ENCODE measurements at regions not wholly inside any gene's neighbourhood (a gene's known extent, or its start where the extent isn't known, plus 50 kb on each side); places are given as distances from the start of the nearest gene placed in this dataset.

DNA sequence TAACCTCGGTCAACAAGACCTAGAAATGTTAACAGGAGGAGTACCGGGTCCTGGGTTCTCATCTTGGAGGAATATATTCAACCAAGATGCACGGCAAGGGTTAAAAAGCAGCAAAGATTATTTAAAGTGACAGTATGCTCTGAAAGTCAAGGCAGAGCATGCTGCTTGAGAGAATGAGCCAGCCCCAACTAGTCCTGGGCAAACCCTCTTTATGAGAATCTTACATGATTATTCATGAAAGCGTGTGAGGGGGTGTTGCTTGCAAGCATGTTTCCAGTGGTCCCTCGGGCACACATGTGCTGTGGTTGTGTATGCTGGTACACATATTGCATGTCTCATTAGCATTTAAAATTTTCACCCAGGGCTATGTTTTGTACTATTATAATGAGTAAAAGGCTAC is 1445.6 kb downstream of the SI start:
- no peak for TF ChIP-seq CTCF (IDR thresholded peaks at IDR 0.05; ENCODE audit: control insufficient read depth, insufficient read depth, low read depth, low read length, missing control alignments)
- DNase-seq (ENCODE audit: low read depth): no peak
- H3K4me3 ChIP-seq (ENCODE audit: control insufficient read depth, low read depth, low read length): no peak overlapping the region

DNA sequence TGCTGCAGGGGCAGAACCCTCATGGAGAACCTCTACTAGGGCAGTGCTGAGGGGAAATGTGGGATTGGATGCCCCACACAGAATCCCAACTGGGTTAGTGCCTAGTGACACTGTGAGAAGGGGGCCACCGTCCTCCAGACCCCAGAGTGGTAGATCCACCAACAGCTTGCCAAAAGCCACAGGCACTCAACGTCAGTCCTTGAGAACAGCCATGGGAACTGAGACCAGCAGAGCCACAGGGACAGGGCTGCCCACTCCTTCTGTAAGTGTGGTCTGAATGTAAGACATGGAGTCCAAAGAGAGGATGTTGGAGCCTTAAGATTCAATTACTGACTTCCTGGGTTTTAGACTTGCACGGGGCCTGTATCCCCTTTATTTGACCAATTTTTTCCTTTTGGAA is 1451.5 kb downstream of the SI start:
- no peak for DNase-seq (ENCODE audit: low read depth)
- TF ChIP-seq CTCF (IDR thresholded peaks at IDR 0.05; ENCODE audit: control insufficient read depth, insufficient read depth, low read depth, low read length, missing control alignments): no peak
- H3K4me3 ChIP-seq (ENCODE audit: control insufficient read depth, low read depth, low read length): no peak overlapping the region

DNA sequence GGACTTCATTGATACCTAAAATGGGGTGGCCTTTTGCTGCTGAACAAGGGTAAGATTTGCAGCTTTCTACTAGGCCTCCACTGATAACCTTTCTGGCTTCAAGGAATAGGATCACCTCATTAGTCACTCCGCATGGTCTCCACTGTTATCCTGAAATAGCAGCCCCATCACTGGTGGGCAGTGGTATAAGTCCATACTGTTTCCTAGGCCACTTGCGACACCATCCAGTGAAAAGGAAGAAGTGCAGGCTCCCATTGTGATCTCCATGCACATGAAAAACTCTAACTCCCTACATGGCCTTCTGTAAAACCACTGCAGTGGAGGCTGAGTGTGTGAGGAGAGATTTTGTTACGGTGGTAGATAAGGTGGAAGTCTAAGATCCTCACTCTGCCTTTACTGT is 1455.9 kb downstream of the SI start:
- H3K4me3 ChIP-seq (ENCODE audit: control insufficient read depth, low read depth, low read length): no peak overlapping the region
- peak; percentile 3 for TF ChIP-seq CTCF (IDR thresholded peaks at IDR 0.05; ENCODE audit: control insufficient read depth, insufficient read depth, low read depth, low read length, missing control alignments)
- no peak for DNase-seq (ENCODE audit: low read depth)

DNA sequence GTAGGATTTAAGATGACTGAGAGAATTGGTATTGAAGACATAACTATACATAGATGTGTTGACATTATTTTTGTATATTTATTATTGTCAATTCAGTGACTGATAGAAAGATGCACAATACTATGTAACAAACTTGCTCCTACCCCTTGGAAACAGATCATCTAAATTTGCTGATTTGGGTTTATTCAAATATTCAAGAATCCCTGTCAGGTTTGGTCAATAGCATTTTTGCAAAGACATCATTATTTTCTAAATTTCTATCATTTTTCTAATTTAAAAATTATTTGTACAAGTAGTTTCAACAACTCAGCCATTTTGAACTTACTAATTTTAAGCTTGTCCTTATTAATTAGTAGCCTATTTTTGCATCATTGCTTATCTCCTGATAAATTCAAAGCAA is 1463.4 kb downstream of the SI start:
- no peak overlapping the region for H3K4me3 ChIP-seq (ENCODE audit: control insufficient read depth, low read depth, low read length)
- no peak for DNase-seq (ENCODE audit: low read depth)
- no peak for TF ChIP-seq CTCF (IDR thresholded peaks at IDR 0.05; ENCODE audit: control insufficient read depth, insufficient read depth, low read depth, low read length, missing control alignments)

DNA sequence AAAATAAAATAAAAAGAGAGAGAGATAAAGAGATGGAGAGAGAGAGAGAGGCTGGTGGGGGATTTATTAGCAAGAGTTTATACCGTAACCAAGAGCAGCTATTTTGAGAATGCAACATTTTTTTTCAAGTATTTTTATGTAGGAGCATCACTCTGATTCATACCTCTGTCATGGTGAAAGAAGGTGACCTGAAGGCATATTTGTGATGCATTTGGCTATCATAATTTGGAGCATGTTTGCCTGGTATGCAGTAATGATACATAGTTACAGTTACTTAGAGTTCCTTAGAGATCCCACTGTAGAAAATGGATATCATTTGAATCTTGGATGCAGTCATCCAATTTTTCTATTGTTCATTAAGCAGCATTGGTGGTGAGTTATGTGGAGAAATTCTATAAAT is 1472.4 kb downstream of the SI start:
- no peak for DNase-seq (ENCODE audit: low read depth)
- TF ChIP-seq CTCF (IDR thresholded peaks at IDR 0.05; ENCODE audit: control insufficient read depth, insufficient read depth, low read depth, low read length, missing control alignments): no peak
- no peak overlapping the region for H3K4me3 ChIP-seq (ENCODE audit: control insufficient read depth, low read depth, low read length)

GRCh38 chr3:163601426-163601825 is 1476.9 kb downstream of the SI start:
- no peak for TF ChIP-seq CTCF (IDR thresholded peaks at IDR 0.05; ENCODE audit: control insufficient read depth, insufficient read depth, low read depth, low read length, missing control alignments)
- DNase-seq (ENCODE audit: low read depth): no peak

GRCh38 chr3:163587342-163587741 is 1491.0 kb downstream of the SI start:
- DNase-seq (ENCODE audit: low read depth): no peak
- no peak overlapping the region for H3K4me3 ChIP-seq (ENCODE audit: control insufficient read depth, low read depth, low read length)

More at GRCh38 chr3:163601426-163601825, 1476.9 kb downstream of the SI start:
- H3K4me3 ChIP-seq (ENCODE audit: control insufficient read depth, low read depth, low read length): no peak overlapping the region

More at GRCh38 chr3:163587342-163587741, 1491.0 kb downstream of the SI start:
- no peak for TF ChIP-seq CTCF (IDR thresholded peaks at IDR 0.05; ENCODE audit: control insufficient read depth, insufficient read depth, low read depth, low read length, missing control alignments)
